Left ventricle myocardium superior (tissue), 1 donor: ENCODE measurements at regions not wholly inside any gene's neighbourhood (a gene's known extent, or its start where the extent isn't known, plus 50 kb on each side); places are given as distances from the start of the nearest gene placed in this dataset.

Experiments
- ATAC-seq: fragments of 200-7000 bp; cut with Tn5 transposase; one replicate; pipeline ENCODE4 v1.9.1; 2020; ENCODE audit warnings: mild to moderate bottlenecking, moderate library complexity
- DNase-seq: peaks from one replicate; pipeline ENCODE4 v3.0.0-alpha.2; 2020
- intact Hi-C: fragments of 100-400 bp; cut with micrococcal nuclease; formaldehyde crosslinking; loops from one replicate; pipeline ENCODE4 v1.11.0; 2022
- donor health status: DM: no; HTN: yes; CAD: no; lungs with severe emphysema.

- intact Hi-C loops = no loop called here
- no peak for ATAC-seq
- DNase-seq = no peak
Measured at GRCh38 chr3:73709712-73710111, 85.0 kb upstream of the PDZRN3 start.

DNA sequence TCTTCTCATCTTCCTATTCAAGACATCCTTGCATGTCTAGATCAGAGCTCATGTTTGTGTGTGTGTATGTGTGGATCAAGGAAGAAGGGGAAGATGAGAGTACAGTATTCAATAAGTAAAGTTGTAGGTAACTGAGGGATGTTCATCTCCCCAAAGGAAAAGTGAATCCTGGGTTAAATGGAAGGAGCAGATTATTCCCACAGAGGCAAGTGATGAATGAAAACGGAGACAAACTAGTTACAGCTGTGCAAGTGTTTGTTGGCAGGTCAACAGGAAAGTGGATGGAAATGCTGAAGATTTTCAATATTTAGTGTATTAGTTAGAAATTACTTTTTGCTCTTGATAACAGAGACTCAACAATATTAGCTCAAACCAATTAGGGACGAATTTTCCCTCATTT is 84.2 kb upstream of the PDZRN3 start:
- intact Hi-C loops = no loop called here
- DNase-seq = no peak
- ATAC-seq = no peak

DNA sequence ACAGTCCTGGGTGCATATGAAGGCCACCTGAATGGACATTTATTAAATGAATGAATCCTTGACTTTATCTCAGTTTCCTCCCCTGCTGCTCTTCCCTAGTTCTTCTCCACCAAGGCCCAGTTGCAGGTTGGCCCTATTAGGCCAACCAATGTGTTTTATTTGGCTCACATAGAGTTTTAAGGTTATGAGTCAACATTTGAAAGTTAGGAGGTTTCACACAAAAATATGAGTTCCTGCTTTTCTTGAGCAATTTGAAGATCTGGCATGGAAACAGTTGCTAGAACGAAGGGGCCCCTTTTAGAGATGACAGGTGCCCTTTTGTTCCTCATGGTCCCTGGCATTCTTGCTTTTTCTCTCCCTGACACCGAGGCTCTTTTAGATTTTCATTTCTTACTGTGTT is 83.0 kb upstream of the PDZRN3 start:
- DNase-seq (no peak), ATAC-seq (no peak)
- intact Hi-C loops = no loop called here

DNA sequence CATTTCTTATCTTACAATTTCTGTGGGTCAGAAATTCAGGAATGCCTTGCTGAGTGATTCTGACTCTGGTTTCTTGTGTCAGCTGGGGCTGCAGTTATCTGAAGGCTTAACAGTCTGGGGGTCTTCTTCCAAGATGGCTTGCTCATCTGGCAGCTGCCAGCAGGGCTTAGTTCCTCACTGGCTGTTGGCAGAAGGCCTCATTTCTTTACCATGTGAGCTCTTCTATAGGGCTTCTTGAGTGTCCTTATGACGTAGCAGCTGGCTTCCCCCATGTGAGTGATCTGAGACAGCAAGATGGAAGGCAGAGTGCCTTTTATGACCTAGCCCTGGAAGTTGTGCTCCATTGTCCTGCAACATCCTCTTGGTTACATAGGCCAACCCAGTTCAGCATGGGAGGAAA is 82.0 kb upstream of the PDZRN3 start:
- intact Hi-C loops = no loop called here
- ATAC-seq (no peak), DNase-seq (no peak)

GRCh38 chr3:73705792-73706191 is 81.1 kb upstream of the PDZRN3 start:
- intact Hi-C loops = no loop called here
- no peak for ATAC-seq

GRCh38 chr3:73699327-73699726 is 74.6 kb upstream of the PDZRN3 start:
- intact Hi-C loops = no loop called here
- ATAC-seq (no peak), DNase-seq (no peak)

More at GRCh38 chr3:73705792-73706191, 81.1 kb upstream of the PDZRN3 start:
- DNase-seq = no peak

DNA sequence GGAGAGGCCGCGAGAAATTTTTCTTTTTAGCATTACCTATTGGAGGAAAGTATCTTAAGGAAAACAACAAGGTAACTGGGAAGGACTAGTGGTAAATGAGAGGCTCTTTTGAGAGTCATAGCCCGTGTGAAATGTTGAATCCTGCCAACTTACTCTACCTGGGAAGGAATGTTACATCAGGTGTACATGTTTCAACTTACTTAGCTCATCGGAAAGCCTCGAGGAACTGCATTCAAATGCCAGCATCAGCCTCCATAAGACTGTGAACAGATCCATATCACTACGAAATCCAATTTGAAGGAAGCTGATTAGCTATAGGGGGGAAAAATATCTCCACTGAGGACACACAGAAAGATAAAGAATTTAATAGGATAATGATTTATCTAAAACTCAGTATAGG is 72.3 kb upstream of the PDZRN3 start:
- no peak for DNase-seq
- no peak for ATAC-seq
- intact Hi-C loops = no loop called here

DNA sequence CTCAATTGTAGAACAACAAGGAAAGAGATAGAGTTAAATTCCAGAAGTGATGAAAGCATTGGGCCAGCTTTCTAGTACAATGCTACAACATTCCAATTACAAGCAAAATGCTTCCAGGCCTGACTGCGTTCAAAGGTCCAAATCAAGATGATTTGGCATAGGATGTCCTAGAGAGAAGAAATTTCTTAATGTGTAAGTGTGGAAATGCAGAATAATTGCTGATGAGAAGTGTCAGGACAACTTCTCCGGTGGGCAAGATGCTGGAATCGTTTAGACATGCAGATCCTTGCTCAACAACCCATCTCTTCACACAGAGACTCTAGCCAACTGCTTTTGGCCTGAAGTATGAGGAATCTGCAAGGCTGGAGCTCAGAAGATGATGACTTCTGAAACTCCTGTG is 71.1 kb upstream of the PDZRN3 start:
- no peak for DNase-seq
- intact Hi-C loops = no loop called here
- ATAC-seq = no peak

GRCh38 chr3:73694983-73695757 is 70.4 kb upstream of the PDZRN3 start:
- intact Hi-C loops = no loop called here
- no peak for ATAC-seq
- no peak for DNase-seq

GRCh38 chr3:73687106-73688004 is 62.6 kb upstream of the PDZRN3 start:
- ATAC-seq (no peak), DNase-seq (no peak)
- intact Hi-C loops = no loop called here

- no peak for DNase-seq
- ATAC-seq = no peak
- intact Hi-C loops = no loop called here
Measured at GRCh38 chr3:73685061-73685460, 60.3 kb upstream of the PDZRN3 start.

GRCh38 chr3:73683706-73684105 is 59.0 kb upstream of the PDZRN3 start:
- intact Hi-C loops = no loop called here
- ATAC-seq (no peak), DNase-seq (no peak)

DNA sequence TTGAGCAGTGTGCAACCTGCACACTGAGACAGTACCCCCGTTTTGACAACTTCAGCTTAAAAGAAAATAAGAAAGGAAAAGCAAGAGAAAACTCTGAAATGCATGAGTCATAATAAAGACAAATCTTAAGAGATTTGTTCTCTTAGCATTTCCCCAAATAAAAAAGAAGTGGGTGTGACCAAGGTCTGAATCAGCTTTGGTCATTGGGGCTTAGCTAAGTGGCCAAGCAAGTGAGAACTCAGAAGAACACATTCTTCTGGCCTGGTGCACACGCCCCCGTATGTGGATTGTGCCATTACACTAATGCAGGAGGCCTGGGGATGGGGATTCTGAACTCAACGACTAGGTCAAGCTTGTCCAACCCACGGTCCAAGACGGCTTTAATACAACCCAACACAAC is 56.9 kb upstream of the PDZRN3 start:
- intact Hi-C loops = no loop called here
- ATAC-seq (no peak), DNase-seq (no peak)

GRCh38 chr3:73681198-73681597 is 56.5 kb upstream of the PDZRN3 start:
- ATAC-seq (no peak), DNase-seq (no peak)
- intact Hi-C loops = no loop called here

DNA sequence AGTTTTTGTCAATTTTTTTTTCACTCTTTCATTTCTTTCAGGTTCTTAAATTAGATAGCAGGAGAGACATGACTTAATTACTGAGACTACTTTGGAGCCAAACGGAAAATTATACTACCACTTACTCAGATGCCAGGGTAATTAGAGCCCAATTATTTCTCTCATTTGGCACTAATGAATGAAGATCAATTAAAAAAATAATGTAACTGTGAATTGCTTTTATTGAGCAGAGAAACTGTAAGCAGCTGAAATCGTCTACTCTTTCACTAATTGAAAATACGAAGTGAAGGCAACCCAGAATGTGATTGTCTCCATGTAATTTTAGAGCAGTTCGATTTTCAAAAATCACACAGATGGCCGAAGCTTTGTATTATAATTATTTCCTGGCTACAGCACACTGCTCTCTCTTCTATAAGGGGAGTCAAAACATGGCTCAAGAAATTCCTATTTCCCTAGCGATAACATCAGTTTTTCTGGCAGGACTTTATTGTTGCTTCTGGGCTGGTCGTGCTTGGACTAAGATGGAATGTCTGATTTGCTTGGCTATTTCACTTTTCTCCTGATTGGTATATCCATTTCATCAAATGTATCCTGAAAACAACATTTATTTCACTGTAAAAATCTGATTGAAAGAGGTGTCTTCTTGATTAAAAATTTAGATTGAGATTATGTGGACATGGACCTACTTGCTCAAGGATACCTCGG is 55.8 kb upstream of the PDZRN3 start:
- intact Hi-C loops = no loop called here
- DNase-seq = no peak
- no peak for ATAC-seq

- intact Hi-C loops = no loop called here
- DNase-seq (no peak), ATAC-seq (no peak)
Measured at GRCh38 chr3:73677336-73678024, 52.7 kb upstream of the PDZRN3 start.
